AG04450 (cell line): ENCODE measurements at regions not wholly inside any gene's neighbourhood (a gene's known extent, or its start where the extent isn't known, plus 50 kb on each side); places are given as distances from the start of the nearest gene placed in this dataset.

Source experiments
- CTCF ChIA-PET: fragments of 300-600, 350-600 bp; formaldehyde crosslinking; extraction: SDS; loops from one replicate; lab custom pipeline; 2022; ENCODE audit warnings: antibody characterized with exemption, inconsistent platforms; lab: Charles Lee
- POLR2A ChIA-PET: fragments of 350-600 bp; formaldehyde crosslinking; extraction: SDS; loops from one replicate; lab custom pipeline; 2021; ENCODE audit warnings: antibody characterized with exemption, inconsistent platforms; lab: Yijun Ruan, JAX
- DNase-seq: peaks from one replicate; pipeline ENCODE4 v3.0.0-alpha.2; 2011; ENCODE audit warnings: low read depth, low spot score
- H3K27ac ChIP-seq: one replicate; pipeline ENCODE4 v1.5.1; 2012; ENCODE audit warnings: low read depth, low read length, control low read depth
- H3K27me3 ChIP-seq: one replicate; pipeline ENCODE4 v1.6.0; 2012; ENCODE audit warnings: low read length; ENCODE audit not compliant: control insufficient read depth, insufficient read depth
- H3K4me3 ChIP-seq: 2 replicates; pipeline ENCODE4 v1.5.1; 2011; ENCODE audit warnings: mild to moderate bottlenecking, low read depth, low read length, control low read depth
- H3K9me3 ChIP-seq: 2 replicates; pipeline ENCODE4 v1.5.1; 2012; ENCODE audit warnings: low read length; ENCODE audit not compliant: control insufficient read depth, insufficient read depth
- CTCF ChIP-seq: IDR thresholded peaks from 2 replicates; pipeline ENCODE4 v1.5.1; 2011; ENCODE audit warnings: low read depth, low read length, control low read depth, inconsistent platforms

DNA sequence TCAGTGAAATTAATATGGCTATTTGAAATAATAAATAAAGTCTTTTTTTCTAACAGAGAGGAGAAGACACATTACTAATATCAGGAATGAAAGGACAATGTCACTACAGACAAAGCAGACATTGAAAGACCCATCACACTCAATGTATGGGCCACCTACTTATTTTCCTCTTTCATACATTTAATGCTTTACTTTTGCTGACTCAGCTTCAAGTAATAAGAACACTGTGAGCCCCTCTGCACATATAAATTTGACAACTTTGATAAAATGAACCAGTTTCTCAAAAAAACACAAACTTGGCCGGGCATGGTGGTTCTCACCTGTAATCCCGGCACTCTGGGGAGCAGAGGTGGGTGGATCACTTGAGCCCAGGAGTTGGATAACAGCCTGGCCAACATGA is 664.2 kb upstream of the COBL start:
- Histone ChIP-seq H3K27ac (no peak overlapping the region), H3K4me3 (no peak overlapping the region), H3K9me3 (peaks cover 4% of the 10 kb centered on the region), H3K27me3 (no peaks in the 10 kb centered on the region)
- no peak for DNase-seq
- no peak for TF ChIP-seq CTCF
- ChIA-PET CTCF (no interaction called here), POLR2A (no interaction called here)

GRCh38 chr7:51980313-51980712 is 663.7 kb upstream of the COBL start:
- H3K27me3 ChIP-seq, result no peaks in the 10 kb centered on the region
- no peak for TF ChIP-seq CTCF
- H3K9me3 ChIP-seq, result peaks cover 4% of the 10 kb centered on the region
- H3K27ac ChIP-seq, result no peak overlapping the region
- POLR2A ChIA-PET, result no interaction called here
- CTCF ChIA-PET, result no interaction called here
- H3K4me3 ChIP-seq, result no peak overlapping the region
- no peak for DNase-seq

- H3K27me3 ChIP-seq, result no peaks in the 10 kb centered on the region
- H3K9me3 ChIP-seq, result peaks cover 4% of the 10 kb centered on the region
- POLR2A ChIA-PET, result no interaction called here
- TF ChIP-seq CTCF, result no peak
- DNase-seq, result no peak
- CTCF ChIA-PET, result no interaction called here
- no peak overlapping the region for H3K27ac ChIP-seq
- H3K4me3 ChIP-seq, result no peak overlapping the region
Observed at GRCh38 chr7:51977913-51978312, 661.3 kb upstream of the COBL start.

DNA sequence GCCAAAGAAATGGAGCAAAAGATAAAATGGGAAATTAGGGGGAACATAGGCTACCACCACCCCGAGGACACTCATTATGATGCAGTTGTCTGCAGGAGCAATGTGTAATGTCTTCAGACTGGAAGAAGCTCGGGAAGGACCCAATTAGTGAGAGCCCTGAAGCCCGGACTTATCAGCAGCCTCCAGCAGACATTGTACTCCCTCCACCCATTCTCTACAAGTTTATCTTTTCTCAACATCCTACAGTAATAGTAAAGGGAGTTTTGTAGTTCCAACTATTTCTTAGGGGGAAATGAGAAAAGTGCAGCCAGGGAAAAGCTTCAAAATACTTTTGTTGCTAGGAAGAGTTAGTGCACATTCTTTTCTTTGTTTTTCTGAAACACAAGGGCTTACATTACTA is 657.3 kb upstream of the COBL start:
- CTCF ChIA-PET, result no interaction called here
- Histone ChIP-seq H3K27ac (no peak overlapping the region), H3K4me3 (no peak overlapping the region), H3K27me3 (no peaks in the 10 kb centered on the region), H3K9me3 (peaks cover 13% of the 10 kb centered on the region)
- no peak for TF ChIP-seq CTCF
- no peak for DNase-seq
- POLR2A ChIA-PET, result no interaction called here

DNA sequence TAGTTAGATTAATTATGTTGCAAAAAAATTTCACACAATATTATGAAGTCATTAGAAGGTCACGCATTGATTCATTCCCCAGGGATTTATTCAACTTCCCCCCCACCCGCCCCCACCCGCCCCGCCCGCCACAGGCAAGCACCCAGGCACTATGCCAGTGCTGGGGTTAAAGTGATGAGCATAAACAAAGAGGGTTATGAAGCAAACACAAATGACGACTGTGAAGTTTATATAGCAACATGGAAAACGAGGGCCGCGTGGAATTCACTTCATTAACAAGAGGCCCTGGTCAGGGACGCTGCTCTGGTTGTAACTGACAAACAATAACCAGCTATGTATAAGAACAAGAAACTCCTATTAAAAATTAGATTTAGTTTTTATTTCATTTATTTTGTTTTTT is 656.5 kb upstream of the COBL start:
- Histone ChIP-seq H3K4me3 (no peak overlapping the region), H3K27ac (no peak overlapping the region), H3K9me3 (peaks cover 10% of the 10 kb centered on the region), H3K27me3 (no peaks in the 10 kb centered on the region)
- ChIA-PET CTCF (interaction anchor here (0.6 kb wide), 1 partner anchor 677 kb away, joined by 3 read pairs; no protein-coding TSS in a partner anchor), POLR2A (no interaction called here)
- no peak for TF ChIP-seq CTCF
- DNase-seq, result no peak
